ENCODE measurements at regions not wholly inside any gene's neighbourhood (a gene's known extent, or its start where the extent isn't known, plus 50 kb on each side); places are given as distances from the start of the nearest gene placed in this dataset.

DNA sequence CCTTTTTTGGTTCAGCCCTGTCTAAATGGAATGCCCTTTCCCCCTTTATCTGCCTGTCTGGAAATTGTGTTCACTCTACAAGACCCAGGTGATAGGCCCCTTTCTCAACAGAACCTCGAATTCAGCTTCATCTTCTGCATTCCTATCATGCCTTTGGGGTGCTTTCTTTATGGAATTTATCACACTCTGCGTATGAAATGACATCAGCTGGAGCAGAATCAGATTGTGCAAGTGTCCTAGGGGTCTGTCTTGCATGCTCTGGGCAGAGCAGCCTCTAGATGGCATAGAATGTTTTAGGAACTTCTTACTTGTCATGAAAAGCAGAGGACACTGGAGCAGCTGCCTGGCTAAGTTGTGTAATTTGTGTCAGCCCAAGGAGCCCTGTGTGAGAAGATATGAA is 84.9 kb downstream of the ISL1 start:
- DNase-seq (no peak), FAIRE-seq (no peak)
- no peaks in the 10 kb centered on the region for H3K36me3 ChIP-seq (ENCODE audit: control insufficient read depth in 2 of 3, insufficient read depth in 3 of 3, low read length in 3 of 3)
- TF ChIP-seq, protein P1, sequence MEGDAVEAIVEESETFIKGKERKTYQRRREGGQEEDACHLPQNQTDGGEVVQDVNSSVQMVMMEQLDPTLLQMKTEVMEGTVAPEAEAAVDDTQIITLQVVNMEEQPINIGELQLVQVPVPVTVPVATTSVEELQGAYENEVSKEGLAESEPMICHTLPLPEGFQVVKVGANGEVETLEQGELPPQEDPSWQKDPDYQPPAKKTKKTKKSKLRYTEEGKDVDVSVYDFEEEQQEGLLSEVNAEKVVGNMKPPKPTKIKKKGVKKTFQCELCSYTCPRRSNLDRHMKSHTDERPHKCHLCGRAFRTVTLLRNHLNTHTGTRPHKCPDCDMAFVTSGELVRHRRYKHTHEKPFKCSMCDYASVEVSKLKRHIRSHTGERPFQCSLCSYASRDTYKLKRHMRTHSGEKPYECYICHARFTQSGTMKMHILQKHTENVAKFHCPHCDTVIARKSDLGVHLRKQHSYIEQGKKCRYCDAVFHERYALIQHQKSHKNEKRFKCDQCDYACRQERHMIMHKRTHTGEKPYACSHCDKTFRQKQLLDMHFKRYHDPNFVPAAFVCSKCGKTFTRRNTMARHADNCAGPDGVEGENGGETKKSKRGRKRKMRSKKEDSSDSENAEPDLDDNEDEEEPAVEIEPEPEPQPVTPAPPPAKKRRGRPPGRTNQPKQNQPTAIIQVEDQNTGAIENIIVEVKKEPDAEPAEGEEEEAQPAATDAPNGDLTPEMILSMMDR (IDR thresholded peaks at IDR 0.05; ENCODE audit: borderline replicate concordance, extremely low read depth, insufficient read depth) = no peak
- H3K27me3 ChIP-seq (ENCODE audit: control insufficient read depth, insufficient read depth, low read length) = no peaks in the 10 kb centered on the region
- no peak overlapping the region for H3K27ac ChIP-seq (ENCODE audit: low read depth in 2 of 2, low read length in 2 of 2)
- no peaks in the 10 kb centered on the region for H3K4me1 ChIP-seq (ENCODE audit: control insufficient read depth in 2 of 3, insufficient read depth in 2 of 3, low read depth in 1 of 3, low read length in 3 of 3)
- no peaks in the 10 kb centered on the region for H3K9me3 ChIP-seq (ENCODE audit: control insufficient read depth in 2 of 3, insufficient read depth in 1 of 3, low read length in 3 of 3)
- H3K4me3 ChIP-seq (ENCODE audit: low read length in 3 of 3) = no peak overlapping the region
- no peak overlapping the region for H3K9ac ChIP-seq (ENCODE audit: low read length in 3 of 3)
- intact Hi-C loops (cut with DNase I) = no loop called here

DNA sequence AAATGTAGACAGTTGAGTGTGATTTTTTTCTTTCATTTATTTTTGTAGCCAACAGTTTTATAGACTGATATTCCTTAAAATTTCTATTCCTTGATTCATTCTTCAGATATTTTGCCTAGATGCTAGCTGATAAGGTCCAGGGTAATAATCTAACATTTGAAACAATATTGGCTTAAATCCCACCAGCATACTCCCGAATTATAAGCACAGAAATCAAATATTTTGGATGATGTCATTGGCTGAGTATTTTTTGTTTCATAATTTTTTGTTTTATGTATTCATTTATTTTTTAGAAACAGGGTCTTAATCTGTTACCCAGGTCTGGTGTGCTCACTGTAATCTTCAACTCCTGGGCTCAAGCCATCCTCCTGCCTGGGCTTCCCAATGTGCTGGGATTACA is 88.4 kb downstream of the ISL1 start:
- Histone ChIP-seq H3K4me3 (ENCODE audit: low read length in 3 of 3) (no peak overlapping the region), H3K9me3 (ENCODE audit: control insufficient read depth in 2 of 3, insufficient read depth in 1 of 3, low read length in 3 of 3) (no peaks in the 10 kb centered on the region), H3K36me3 (ENCODE audit: control insufficient read depth in 2 of 3, insufficient read depth in 3 of 3, low read length in 3 of 3) (no peaks in the 10 kb centered on the region), H3K27me3 (ENCODE audit: control insufficient read depth, insufficient read depth, low read length) (no peaks in the 10 kb centered on the region), H3K4me1 (ENCODE audit: control insufficient read depth in 2 of 3, insufficient read depth in 2 of 3, low read depth in 1 of 3, low read length in 3 of 3) (no peaks in the 10 kb centered on the region), H3K27ac (ENCODE audit: low read depth in 2 of 2, low read length in 2 of 2) (no peak overlapping the region), H3K9ac (ENCODE audit: low read length in 3 of 3) (no peak overlapping the region)
- intact Hi-C loops (cut with DNase I) = no loop called here
- TF ChIP-seq, protein P1 (IDR thresholded peaks at IDR 0.05; ENCODE audit: borderline replicate concordance, extremely low read depth, insufficient read depth) = no peak
- FAIRE-seq = no peak
- no peak for DNase-seq

GRCh38 chr5:51472472-51472871 is 89.2 kb downstream of the ISL1 start:
- no peak overlapping the region for H3K9ac ChIP-seq (ENCODE audit: low read length in 3 of 3)
- intact Hi-C loops (cut with DNase I) = no loop called here
- FAIRE-seq (no peak), DNase-seq (no peak)
- no peaks in the 10 kb centered on the region for H3K4me1 ChIP-seq (ENCODE audit: control insufficient read depth in 2 of 3, insufficient read depth in 2 of 3, low read depth in 1 of 3, low read length in 3 of 3)
- TF ChIP-seq, protein P1 (IDR thresholded peaks at IDR 0.05; ENCODE audit: borderline replicate concordance, extremely low read depth, insufficient read depth) = no peak
- H3K36me3 ChIP-seq (ENCODE audit: control insufficient read depth in 2 of 3, insufficient read depth in 3 of 3, low read length in 3 of 3) = no peaks in the 10 kb centered on the region
- no peaks in the 10 kb centered on the region for H3K9me3 ChIP-seq (ENCODE audit: control insufficient read depth in 2 of 3, insufficient read depth in 1 of 3, low read length in 3 of 3)
- H3K4me3 ChIP-seq (ENCODE audit: low read length in 3 of 3) = no peak overlapping the region
- H3K27me3 ChIP-seq (ENCODE audit: control insufficient read depth, insufficient read depth, low read length) = no peaks in the 10 kb centered on the region
- H3K27ac ChIP-seq (ENCODE audit: low read depth in 2 of 2, low read length in 2 of 2) = no peak overlapping the region

DNA sequence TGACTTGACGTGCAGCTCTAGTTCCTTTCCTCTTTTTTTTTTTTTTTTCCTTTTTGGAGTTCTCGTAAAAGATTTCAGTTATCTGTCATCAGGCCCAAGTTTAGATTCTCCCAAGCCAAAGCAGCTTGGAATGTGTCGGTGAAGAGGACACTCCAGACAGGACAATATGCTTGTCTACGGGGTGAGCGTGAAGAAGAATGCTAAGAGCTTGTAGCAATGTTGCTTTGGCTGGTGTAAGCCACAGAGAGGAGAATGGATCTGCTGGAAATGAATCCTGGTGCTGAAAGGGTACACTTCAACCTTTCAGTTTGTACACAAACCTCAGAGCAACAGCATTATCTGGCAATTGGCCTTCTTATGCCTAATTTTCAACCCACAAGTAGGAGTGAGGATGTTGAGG is 92.4 kb downstream of the ISL1 start:
- no peak for DNase-seq
- TF ChIP-seq, protein P1 (IDR thresholded peaks at IDR 0.05; ENCODE audit: borderline replicate concordance, extremely low read depth, insufficient read depth) = no peak
- intact Hi-C loops (cut with DNase I) = no loop called here
- H3K27ac ChIP-seq (ENCODE audit: low read depth in 2 of 2, low read length in 2 of 2) = no peak overlapping the region
- H3K27me3 ChIP-seq (ENCODE audit: control insufficient read depth, insufficient read depth, low read length) = no peaks in the 10 kb centered on the region
- no peaks in the 10 kb centered on the region for H3K9me3 ChIP-seq (ENCODE audit: control insufficient read depth in 2 of 3, insufficient read depth in 1 of 3, low read length in 3 of 3)
- no peak overlapping the region for H3K4me3 ChIP-seq (ENCODE audit: low read length in 3 of 3)
- H3K9ac ChIP-seq (ENCODE audit: low read length in 3 of 3) = no peak overlapping the region
- H3K36me3 ChIP-seq (ENCODE audit: control insufficient read depth in 2 of 3, insufficient read depth in 3 of 3, low read length in 3 of 3) = no peaks in the 10 kb centered on the region
- no peaks in the 10 kb centered on the region for H3K4me1 ChIP-seq (ENCODE audit: control insufficient read depth in 2 of 3, insufficient read depth in 2 of 3, low read depth in 1 of 3, low read length in 3 of 3)
- FAIRE-seq = no peak
